DND-41 (cell line): ENCODE measurements at regions not wholly inside any gene's neighbourhood (a gene's known extent, or its start where the extent isn't known, plus 50 kb on each side); places are given as distances from the start of the nearest gene placed in this dataset.

ENCODE experiments used
- ATAC-seq: fragments of 200-7000 bp; cut with Tn5 transposase; 3 replicates; pipeline ENCODE4 v1.9.1; 2021; ENCODE audit warnings: low read depth; ENCODE audit not compliant: insufficient read depth
- DNase-seq: peaks from one replicate; pipeline ENCODE4 v3.0.0-alpha.2; 2020
- H2AFZ ChIP-seq: 2 replicates; pipeline ENCODE4 v1.6.0; 2012; ENCODE audit warnings: low read depth, low read length
- H3K27ac ChIP-seq: 2 replicates; pipeline ENCODE4 v1.5.1; 2012; ENCODE audit warnings: low read length, inconsistent platforms
- H3K27me3 ChIP-seq: fragments of 200-600 bp; sonication (generic); 2 replicates; pipeline ENCODE4 v1.6.0; 2012; ENCODE audit warnings: low read length, mild to moderate bottlenecking, inconsistent platforms; ENCODE audit not compliant: insufficient read depth, poor library complexity
- H3K36me3 ChIP-seq: 2 replicates; pipeline ENCODE4 v1.5.1; 2012; ENCODE audit warnings: low read length, inconsistent platforms; ENCODE audit not compliant: insufficient read depth
- H3K4me1 ChIP-seq: 2 replicates; pipeline ENCODE4 v1.5.1; 2012; ENCODE audit warnings: mild to moderate bottlenecking, low read length; ENCODE audit not compliant: insufficient read depth
- H3K4me2 ChIP-seq: 2 replicates; pipeline ENCODE4 v1.6.0; 2012; ENCODE audit warnings: mild to moderate bottlenecking, moderate library complexity, low read length, inconsistent platforms; ENCODE audit not compliant: insufficient read depth
- H3K4me3 ChIP-seq, 2 experiments: fragments of 200-600 bp in 1 of 2; shearing (Covaris generic) in 1 of 2; 2 replicates each; pipeline ENCODE4 v1.5.1; 2012 to 2016; ENCODE audit warnings: inconsistent platforms in 2 of 2, low read length in 2 of 2, mild to moderate bottlenecking in 2 of 2, low read depth in 1 of 2, moderate library complexity in 1 of 2
- H3K79me2 ChIP-seq: 2 replicates; pipeline ENCODE4 v1.6.0; 2012; ENCODE audit warnings: low read length, inconsistent platforms; ENCODE audit not compliant: insufficient read depth
- H3K9ac ChIP-seq: 2 replicates; pipeline ENCODE4 v1.6.0; 2012; ENCODE audit warnings: low read depth, mild to moderate bottlenecking, inconsistent platforms, low read length, moderate library complexity
- H3K9me3 ChIP-seq: 2 replicates; pipeline ENCODE4 v1.5.1; 2012; ENCODE audit warnings: low read length, moderate library complexity, mild to moderate bottlenecking, inconsistent platforms; ENCODE audit not compliant: insufficient read depth, severe bottlenecking
- H4K20me1 ChIP-seq: 2 replicates; pipeline ENCODE4 v1.6.0; 2012; ENCODE audit warnings: low read length; ENCODE audit not compliant: insufficient read depth
- EZH2 ChIP-seq: IDR thresholded peaks from 3 replicates; pipeline ENCODE4 v1.6.1; 2012; ENCODE audit warnings: borderline replicate concordance, low read depth, mild to moderate bottlenecking, moderate library complexity, low read length, inconsistent platforms; ENCODE audit not compliant: severe bottlenecking
- TF ChIP-seq, protein P1 (sequence below): IDR thresholded peaks from 2 replicates; pipeline ENCODE4 v1.5.1; 2012; ENCODE audit warnings: borderline replicate concordance, low read length, moderate library complexity, mild to moderate bottlenecking; ENCODE audit not compliant: poor library complexity, severe bottlenecking; ENCODE audit errors: extremely low read depth

DNA sequence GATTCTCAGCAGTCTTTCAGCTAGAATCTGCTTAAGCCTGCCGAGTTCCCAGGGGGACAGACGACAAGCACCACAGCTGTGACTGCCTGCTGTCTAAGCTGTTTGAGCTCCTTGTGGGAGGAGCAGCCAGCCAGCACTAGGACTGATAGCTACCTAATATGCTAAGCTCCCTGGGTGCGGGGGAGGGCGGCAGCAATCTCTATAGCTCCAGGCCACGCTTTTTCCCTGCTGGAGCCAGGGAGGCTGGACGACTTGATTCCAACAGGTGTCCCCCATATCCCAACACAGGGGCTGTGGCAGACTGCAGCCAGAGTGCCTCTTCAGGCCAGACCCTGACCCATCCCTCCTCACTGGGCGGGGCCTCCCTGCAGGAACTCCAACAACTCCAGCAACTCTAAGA, 134.1 kb upstream of the ARPP21 start:
- Histone ChIP-seq H3K79me2 (no peaks in the 10 kb centered on the region), H3K27me3 (no peaks in the 10 kb centered on the region), H3K27ac (peak overlapping the region; percentile 42), H3K9ac (no peak overlapping the region), H4K20me1 (no peaks in the 10 kb centered on the region), H3K9me3 (no peaks in the 10 kb centered on the region), H3K36me3 (no peaks in the 10 kb centered on the region), H3K4me3 (no peak overlapping the region), H2AFZ (peak overlapping the region; percentile 34; the same call in 1 of the 2 replicates), H3K4me2 (no peak overlapping the region), H3K4me1 (peaks cover 12% of the 10 kb centered on the region)
- TF ChIP-seq, protein P1, sequence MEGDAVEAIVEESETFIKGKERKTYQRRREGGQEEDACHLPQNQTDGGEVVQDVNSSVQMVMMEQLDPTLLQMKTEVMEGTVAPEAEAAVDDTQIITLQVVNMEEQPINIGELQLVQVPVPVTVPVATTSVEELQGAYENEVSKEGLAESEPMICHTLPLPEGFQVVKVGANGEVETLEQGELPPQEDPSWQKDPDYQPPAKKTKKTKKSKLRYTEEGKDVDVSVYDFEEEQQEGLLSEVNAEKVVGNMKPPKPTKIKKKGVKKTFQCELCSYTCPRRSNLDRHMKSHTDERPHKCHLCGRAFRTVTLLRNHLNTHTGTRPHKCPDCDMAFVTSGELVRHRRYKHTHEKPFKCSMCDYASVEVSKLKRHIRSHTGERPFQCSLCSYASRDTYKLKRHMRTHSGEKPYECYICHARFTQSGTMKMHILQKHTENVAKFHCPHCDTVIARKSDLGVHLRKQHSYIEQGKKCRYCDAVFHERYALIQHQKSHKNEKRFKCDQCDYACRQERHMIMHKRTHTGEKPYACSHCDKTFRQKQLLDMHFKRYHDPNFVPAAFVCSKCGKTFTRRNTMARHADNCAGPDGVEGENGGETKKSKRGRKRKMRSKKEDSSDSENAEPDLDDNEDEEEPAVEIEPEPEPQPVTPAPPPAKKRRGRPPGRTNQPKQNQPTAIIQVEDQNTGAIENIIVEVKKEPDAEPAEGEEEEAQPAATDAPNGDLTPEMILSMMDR: no peak
- no peak for TF ChIP-seq EZH2
- ATAC-seq (peak; percentile 80), DNase-seq (peak; percentile 49)

DNA sequence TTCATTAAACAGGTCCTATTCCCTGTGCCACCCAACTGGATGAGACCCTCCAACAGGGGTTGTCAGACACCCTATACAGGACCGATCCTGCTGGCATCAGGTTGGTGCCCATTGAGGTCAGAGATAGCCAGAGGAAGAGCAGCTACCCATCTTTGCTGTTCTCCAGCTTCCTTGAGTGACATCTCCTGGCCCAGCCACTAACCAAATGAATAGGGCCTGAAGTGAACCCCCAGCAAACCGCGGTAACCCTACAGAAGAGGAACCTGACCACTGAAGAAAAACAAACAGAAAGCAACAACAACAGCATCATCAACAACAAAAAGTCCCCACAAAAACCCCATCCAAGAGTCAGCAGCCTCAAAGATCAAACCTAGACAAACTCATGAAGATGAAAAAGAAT, 133.6 kb upstream of the ARPP21 start:
- Histone ChIP-seq H3K79me2 (no peaks in the 10 kb centered on the region), H3K27ac (peak overlapping the region; percentile 42), H3K9ac (no peak overlapping the region), H3K36me3 (no peaks in the 10 kb centered on the region), H2AFZ (no peak overlapping the region), H3K4me1 (peaks cover 12% of the 10 kb centered on the region), H4K20me1 (no peaks in the 10 kb centered on the region), H3K9me3 (no peaks in the 10 kb centered on the region), H3K27me3 (no peaks in the 10 kb centered on the region), H3K4me3 (no peak overlapping the region), H3K4me2 (no peak overlapping the region)
- DNase-seq: no peak
- TF ChIP-seq, protein P1: no peak
- TF ChIP-seq EZH2: no peak
- no peak for ATAC-seq

DNA sequence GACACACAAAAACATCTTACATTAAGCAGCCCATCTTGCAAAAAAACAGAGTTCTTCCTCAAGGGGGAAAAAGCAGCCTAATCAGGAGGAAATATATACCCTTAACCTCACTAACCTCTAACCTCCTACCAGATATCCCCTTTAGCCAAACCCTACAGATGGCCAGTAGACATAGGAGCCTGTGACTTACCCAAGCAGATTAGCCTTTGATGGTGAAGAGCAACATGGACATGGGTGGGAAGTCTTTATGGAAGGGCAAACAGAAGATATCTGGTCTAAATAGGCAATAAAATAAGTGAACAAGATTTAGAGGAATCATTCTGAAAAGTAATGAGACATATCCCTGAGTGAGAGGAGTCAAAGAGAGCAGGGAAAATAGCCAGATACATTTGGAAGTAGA, 119.4 kb upstream of the ARPP21 start:
- Histone ChIP-seq H3K27me3 (no peaks in the 10 kb centered on the region), H3K4me3 (no peak overlapping the region), H3K79me2 (no peaks in the 10 kb centered on the region), H2AFZ (peak overlapping the region; percentile 83), H3K4me1 (peaks cover 45% of the 10 kb centered on the region), H4K20me1 (no peaks in the 10 kb centered on the region), H3K36me3 (no peaks in the 10 kb centered on the region), H3K27ac (peak overlapping the region; percentile 59), H3K9ac (no peak overlapping the region), H3K4me2 (peak overlapping the region; percentile 29; the same call in 1 of the 2 replicates), H3K9me3 (peaks cover 6% of the 10 kb centered on the region)
- TF ChIP-seq EZH2: no peak
- TF ChIP-seq, protein P1: no peak
- ATAC-seq: peak; percentile 23; the same call in 1 of the 3 replicates
- no peak for DNase-seq

DNA sequence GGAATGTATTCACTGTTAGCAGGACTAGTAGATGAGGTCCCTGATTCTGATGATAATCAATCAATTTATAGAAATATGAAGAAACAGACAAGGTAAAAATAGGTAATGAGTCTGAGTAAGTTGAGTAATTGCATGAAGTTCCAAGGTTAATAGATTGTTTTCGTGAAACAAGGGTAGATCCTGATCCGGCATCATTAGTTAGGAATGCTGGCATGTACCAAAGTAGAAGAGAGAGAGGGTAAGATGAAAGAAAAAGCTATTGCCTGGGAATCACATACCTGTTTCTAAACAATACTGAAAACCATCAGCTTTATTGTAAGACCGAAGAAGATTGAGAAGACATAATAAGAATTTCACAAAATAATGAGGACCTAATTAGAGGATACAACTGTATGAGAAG, 118.1 kb upstream of the ARPP21 start:
- Histone ChIP-seq H3K4me1 (peaks cover 45% of the 10 kb centered on the region), H3K4me2 (no peak overlapping the region), H3K4me3 (no peak overlapping the region), H3K9ac (no peak overlapping the region), H3K27me3 (no peaks in the 10 kb centered on the region), H3K27ac (no peak overlapping the region), H4K20me1 (no peaks in the 10 kb centered on the region), H3K36me3 (no peaks in the 10 kb centered on the region), H3K9me3 (peaks cover 6% of the 10 kb centered on the region), H2AFZ (no peak overlapping the region), H3K79me2 (no peaks in the 10 kb centered on the region)
- no peak for TF ChIP-seq EZH2
- TF ChIP-seq, protein P1: no peak
- DNase-seq (no peak), ATAC-seq (no peak)
